H9 (cell line): ENCODE measurements at regions not wholly inside any gene's neighbourhood (a gene's known extent, or its start where the extent isn't known, plus 50 kb on each side); places are given as distances from the start of the nearest gene placed in this dataset.
"Not testable (repeated sequence)": the region's sequence is repeated elsewhere in the genome, so short reads cannot be mapped to it uniquely, and the experiment has no call there.

Experiments
- DNase-seq: peaks from one replicate; pipeline ENCODE4 v3.0.0-alpha.2; 2017
- H2AFZ ChIP-seq: one replicate; pipeline ENCODE4 v1.6.1; 2013; ENCODE audit warnings: mild to moderate bottlenecking, low read length, control low read depth, moderate library complexity
- H2AK5ac ChIP-seq: 2 replicates; pipeline ENCODE4 v1.6.1; 2013; ENCODE audit warnings: low read length, control low read depth, mixed read lengths; ENCODE audit not compliant: insufficient read length
- H2BK120ac ChIP-seq: one replicate; pipeline ENCODE4 v1.6.1; 2013; ENCODE audit warnings: low read depth, mild to moderate bottlenecking, low read length, control low read depth, inconsistent platforms; ENCODE audit not compliant: poor library complexity, severe bottlenecking
- H2BK12ac ChIP-seq: 2 replicates; pipeline ENCODE4 v1.6.1; 2013; ENCODE audit warnings: low read length, control low read depth, mixed read lengths, low read depth; ENCODE audit not compliant: insufficient read length
- H2BK15ac ChIP-seq: 2 replicates; pipeline ENCODE4 v1.6.1; 2013; ENCODE audit warnings: low read depth, low read length, control low read depth
- H2BK20ac ChIP-seq: one replicate; pipeline ENCODE4 v1.6.1; 2013; ENCODE audit warnings: low read depth, mild to moderate bottlenecking, low read length, control low read depth, inconsistent platforms; ENCODE audit not compliant: poor library complexity, severe bottlenecking
- H2BK5ac ChIP-seq: 2 replicates; pipeline ENCODE4 v1.6.1; 2013; ENCODE audit warnings: low read length, control low read depth, mixed read lengths; ENCODE audit not compliant: insufficient read length
- H3K14ac ChIP-seq: 2 replicates; pipeline ENCODE4 v1.6.1; 2013; ENCODE audit warnings: low read length, control low read depth; ENCODE audit not compliant: insufficient read depth
- H3K18ac ChIP-seq: 2 replicates; pipeline ENCODE4 v1.6.1; 2013; ENCODE audit warnings: low read depth, mild to moderate bottlenecking, mixed read lengths, low read length, control low read depth; ENCODE audit not compliant: insufficient read length
- H3K23ac ChIP-seq: 2 replicates; pipeline ENCODE4 v1.6.1; 2013; ENCODE audit warnings: low read length, control low read depth, mixed read lengths, low read depth; ENCODE audit not compliant: insufficient read length
- H3K23me2 ChIP-seq: 2 replicates; pipeline ENCODE4 v1.6.1; 2013; ENCODE audit warnings: low read depth, mild to moderate bottlenecking, mixed read lengths, low read length, control low read depth; ENCODE audit not compliant: insufficient read length, poor library complexity, severe bottlenecking
- H3K27ac ChIP-seq: 2 replicates; pipeline ENCODE4 v1.5.1; 2013; ENCODE audit warnings: low read length, control low read depth, mixed read lengths, low read depth; ENCODE audit not compliant: insufficient read length
- H3K27me3 ChIP-seq: 2 replicates; pipeline ENCODE4 v1.6.1; 2013; ENCODE audit warnings: low read length, control low read depth, inconsistent platforms; ENCODE audit not compliant: insufficient read depth
- H3K4ac ChIP-seq: 2 replicates; pipeline ENCODE4 v1.6.1; 2013; ENCODE audit warnings: low read depth, mild to moderate bottlenecking, control low read depth, inconsistent platforms, low read length, moderate library complexity
- H3K4me1 ChIP-seq: 2 replicates; pipeline ENCODE4 v1.6.1; 2013; ENCODE audit warnings: low read length, control low read depth, inconsistent platforms; ENCODE audit not compliant: insufficient read depth
- H3K4me2 ChIP-seq: 2 replicates; pipeline ENCODE4 v1.6.1; 2013; ENCODE audit warnings: low read length, control low read depth, mixed read lengths; ENCODE audit not compliant: insufficient read length, insufficient read depth
- H3K56ac ChIP-seq: 2 replicates; pipeline ENCODE4 v1.6.1; 2013; ENCODE audit warnings: low read depth, mild to moderate bottlenecking, mixed read lengths, low read length, control low read depth; ENCODE audit not compliant: insufficient read length
- H3K79me1 ChIP-seq: 2 replicates; pipeline ENCODE4 v1.6.1; 2013; ENCODE audit warnings: low read depth, mild to moderate bottlenecking, moderate library complexity, low read length, control low read depth, inconsistent platforms; ENCODE audit not compliant: insufficient read depth, poor library complexity, severe bottlenecking
- H3K79me2 ChIP-seq: 2 replicates; pipeline ENCODE4 v1.6.1; 2013; ENCODE audit warnings: low read length, control low read depth, inconsistent platforms; ENCODE audit not compliant: insufficient read depth
- H3K9ac ChIP-seq: 2 replicates; pipeline ENCODE4 v1.6.1; 2013; ENCODE audit warnings: low read length, control low read depth, mixed read lengths; ENCODE audit not compliant: insufficient read length; ENCODE audit errors: extremely low read depth
- H3K9me3 ChIP-seq: one replicate; pipeline ENCODE4 v1.6.1; 2013; ENCODE audit warnings: low read depth, low read length, inconsistent platforms; ENCODE audit not compliant: control insufficient read depth
- H3T11ph ChIP-seq: one replicate; pipeline ENCODE4 v1.6.1; 2013; ENCODE audit warnings: mild to moderate bottlenecking, low read length, control low read depth, inconsistent platforms
- H4K20me1 ChIP-seq: one replicate; pipeline ENCODE4 v1.6.1; 2013; ENCODE audit not compliant: control insufficient read depth, insufficient read length, insufficient read depth
- H4K5ac ChIP-seq: 2 replicates; pipeline ENCODE4 v1.6.1; 2013; ENCODE audit warnings: low read depth, mild to moderate bottlenecking, mixed read lengths, low read length, control low read depth; ENCODE audit not compliant: insufficient read length
- H4K8ac ChIP-seq: replicated peaks from 2 replicates; pipeline ENCODE4 v1.6.1; 2013; ENCODE audit warnings: low read length, control low read depth, mixed read lengths, low read depth; ENCODE audit not compliant: insufficient read length
- H4K91ac ChIP-seq: 2 replicates; pipeline ENCODE4 v1.6.1; 2013; ENCODE audit warnings: low read depth, mild to moderate bottlenecking, moderate library complexity, mixed read lengths, low read length, control low read depth; ENCODE audit not compliant: insufficient read length
- H3K27ac Mint-ChIP-seq, 3 experiments: 2 replicates in 2 of 3; 3 replicates in 1 of 3; pipeline ENCODE4 v1.8.0; 2020 to 2021; ENCODE audit warnings: mixed read lengths in 3 of 3, mild to moderate bottlenecking in 1 of 3, moderate library complexity in 1 of 3
- H3K27me3 Mint-ChIP-seq: 2 replicates; pipeline ENCODE4 v1.8.0; 2021; ENCODE audit warnings: low read depth, mild to moderate bottlenecking, moderate library complexity, mixed read lengths
- H3K36me3 Mint-ChIP-seq, 3 experiments: 2 replicates in 2 of 3; 3 replicates in 1 of 3; pipeline ENCODE4 v1.8.0; 2020 to 2021; ENCODE audit warnings: low read depth in 3 of 3, mixed read lengths in 3 of 3; ENCODE audit not compliant: insufficient read depth in 1 of 3
- H3K4me1 Mint-ChIP-seq, 2 experiments: 2 replicates each; pipeline ENCODE4 v1.8.0; 2020; ENCODE audit warnings: mixed read lengths in 2 of 2
- H3K4me3 Mint-ChIP-seq, 2 experiments: 2 replicates in 1 of 2; 3 replicates in 1 of 2; pipeline ENCODE4 v1.8.0; 2020 to 2021; ENCODE audit warnings: mild to moderate bottlenecking in 2 of 2, mixed read lengths in 2 of 2, moderate library complexity in 1 of 2
- H3K9me3 Mint-ChIP-seq, 2 experiments: 2 replicates in 1 of 2; 3 replicates in 1 of 2; pipeline ENCODE4 v1.8.0; 2020; ENCODE audit warnings: mild to moderate bottlenecking in 2 of 2, mixed read lengths in 2 of 2, moderate library complexity in 1 of 2
- CTCF ChIP-seq: fragments of 200-600 bp; sonication (generic); conservative IDR thresholded peaks from 3 replicates; pipeline ENCODE4 v1.8.0; 2021; ENCODE audit warnings: antibody characterized with exemption, mild to moderate bottlenecking
- WGBS: extraction: QIAGEN DNeasy Blood & Tissue Kit; methylation state at CpG from one replicate; pipeline ENCODE4 v1.1.7; 2013; ENCODE audit warnings: missing lambda C conversion rate, low lambda C conversion rate, mixed read lengths; ENCODE audit not compliant: insufficient read length; ENCODE audit errors: extremely low coverage; 5-methylcytosine and 5-hydroxymethylcytosine counted together

- Histone ChIP-seq H4K91ac (no peak overlapping the region), H2BK5ac (no peak overlapping the region), H3K23ac (no peak overlapping the region), H3K9me3 (no peaks in the 10 kb centered on the region), H2BK12ac (no peak overlapping the region), H3K23me2 (no peaks in the 10 kb centered on the region), H4K5ac (no peak overlapping the region), H3K4ac (no peak overlapping the region), H3K79me1 (no peaks in the 10 kb centered on the region), H2BK15ac (no peak overlapping the region), H3K4me1 (peaks cover 2% of the 10 kb centered on the region; the same call in 1 of the 2 replicates), H3K79me2 (no peaks in the 10 kb centered on the region), H3K4me2 (no peak overlapping the region), H4K8ac (no peak overlapping the region), H3T11ph (no peak overlapping the region), H3K9ac (no peak overlapping the region), H3K18ac (no peak overlapping the region), H4K20me1 (no peaks in the 10 kb centered on the region), H3K14ac (no peak overlapping the region), H3K27ac (no peak overlapping the region), H3K27me3 (no peaks in the 10 kb centered on the region), H3K56ac (no peak overlapping the region), H2BK120ac (no peak overlapping the region), H2AFZ (no peak overlapping the region), H2AK5ac (no peak overlapping the region), H2BK20ac (no peak overlapping the region)
- no peak overlapping the region for H3K27ac Mint-ChIP-seq
- DNase-seq: no peak
- TF ChIP-seq CTCF: no peak
- H3K9me3 Mint-ChIP-seq: no peaks in the 10 kb centered on the region
- H3K4me3 Mint-ChIP-seq: no peak overlapping the region
- no CpG with 5 or more reads among the region's 2 CpGs for WGBS
- no peaks in the 10 kb centered on the region; the same call in 1 of the 2 replicates for H3K27me3 Mint-ChIP-seq
- H3K4me1 Mint-ChIP-seq: peaks cover 19 to 21% of the 10 kb centered on the region in 2 experiments
- no peaks in the 10 kb centered on the region for H3K36me3 Mint-ChIP-seq
These were observed 147.2 kb upstream of the BANK1 start for GRCh38 chr4:101643186-101643837.

GRCh38 chr4:101632766-101633165 lies 157.8 kb upstream of the BANK1 start:
- H3K9me3 Mint-ChIP-seq: peaks cover 8 to 21% of the 10 kb centered on the region in 2 experiments
- WGBS: no CpG with 5 or more reads among the region's 3 CpGs

More at GRCh38 chr4:101632766-101633165, 157.8 kb upstream of the BANK1 start:
- H3K4me1 ChIP-seq, H3K27me3 Mint-ChIP-seq, H3K27me3 ChIP-seq, H3K9me3 ChIP-seq, H3K56ac ChIP-seq, H3K23ac ChIP-seq, H2BK20ac ChIP-seq, H3K4ac ChIP-seq, H2AFZ ChIP-seq, H2BK12ac ChIP-seq, H2BK5ac ChIP-seq, H3K4me2 ChIP-seq, H3K23me2 ChIP-seq, H3K36me3 Mint-ChIP-seq, H3K14ac ChIP-seq, H3K27ac Mint-ChIP-seq, H3T11ph ChIP-seq, H3K79me2 ChIP-seq, H3K4me1 Mint-ChIP-seq, H3K9ac ChIP-seq, H2BK120ac ChIP-seq, H3K4me3 Mint-ChIP-seq, H3K27ac ChIP-seq, H2BK15ac ChIP-seq, DNase-seq, H2AK5ac ChIP-seq, H4K20me1 ChIP-seq, H3K18ac ChIP-seq, H4K91ac ChIP-seq, H4K8ac ChIP-seq, H3K79me1 ChIP-seq, H4K5ac ChIP-seq: not testable (repeated sequence)
